ENCODE measurements at regions not wholly inside any gene's neighbourhood (a gene's known extent, or its start where the extent isn't known, plus 50 kb on each side); places are given as distances from the start of the nearest gene placed in this dataset.
"Not testable (repeated sequence)": the region's sequence is repeated elsewhere in the genome, so short reads cannot be mapped to it uniquely, and the experiment has no call there.

DNA sequence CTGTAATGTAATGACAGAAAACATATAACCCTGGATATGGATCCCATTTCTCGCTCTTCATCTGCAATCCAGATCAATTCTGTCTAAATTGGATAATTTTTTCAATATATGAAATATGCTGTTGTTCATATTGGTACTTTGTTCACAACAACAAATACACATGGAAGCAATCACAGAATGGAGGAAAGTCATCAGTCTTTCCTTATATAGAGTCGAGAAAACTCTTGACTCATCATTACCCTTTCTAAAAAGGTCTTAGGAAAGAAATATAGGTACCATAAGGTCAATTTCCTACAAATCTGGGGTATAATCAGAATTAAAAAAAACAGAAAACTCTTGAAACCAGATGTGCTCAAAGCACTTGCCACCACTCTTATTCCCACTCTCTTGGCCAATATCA lies 677.6 kb upstream of the ID4 start:
- DNase-seq = no peak

- DNase-seq = no peak
Observed at GRCh38 chr6:19160081-19160730, 677.0 kb upstream of the ID4 start.

DNA sequence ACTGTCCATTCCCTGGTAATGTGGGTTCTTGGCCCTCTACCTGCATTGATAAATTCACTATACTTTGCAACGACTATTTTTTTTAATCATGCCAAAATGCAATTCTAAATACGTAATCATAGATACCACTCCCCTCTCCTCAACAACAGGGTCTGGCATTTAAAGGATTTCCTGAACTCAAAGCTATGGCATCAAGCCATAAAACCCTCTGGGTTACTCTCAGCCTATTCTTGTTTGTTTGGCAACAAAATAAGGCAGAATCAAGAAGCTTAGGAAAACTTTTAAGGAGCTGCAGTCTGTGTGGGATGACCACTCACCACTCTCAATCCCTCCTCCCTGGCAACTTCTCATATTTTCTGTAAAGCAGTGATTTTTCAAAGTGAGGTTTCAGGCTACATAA lies 669.9 kb upstream of the ID4 start:
- no peak for DNase-seq

GRCh38 chr6:19169366-19169765 lies 667.8 kb upstream of the ID4 start:
- no peak for DNase-seq

DNA sequence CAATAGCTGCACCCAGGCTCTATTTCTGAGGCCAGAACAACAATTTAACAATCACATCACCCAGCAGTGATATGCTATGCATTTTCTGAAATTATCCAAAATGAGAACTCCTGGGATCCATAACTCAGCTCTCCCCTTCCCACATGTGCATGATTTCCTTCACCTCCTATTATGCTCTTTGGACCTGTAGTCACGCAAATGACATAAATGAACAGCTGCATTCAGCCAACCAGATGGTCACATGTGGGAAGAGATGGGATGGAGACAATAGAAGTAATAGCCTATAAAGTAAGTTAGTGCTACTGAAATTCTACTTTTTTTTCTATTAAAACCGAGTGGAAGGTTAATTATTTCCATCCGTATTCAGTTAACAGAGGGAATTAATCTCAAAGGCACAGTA lies 662.1 kb upstream of the ID4 start:
- no peak for DNase-seq

DNA sequence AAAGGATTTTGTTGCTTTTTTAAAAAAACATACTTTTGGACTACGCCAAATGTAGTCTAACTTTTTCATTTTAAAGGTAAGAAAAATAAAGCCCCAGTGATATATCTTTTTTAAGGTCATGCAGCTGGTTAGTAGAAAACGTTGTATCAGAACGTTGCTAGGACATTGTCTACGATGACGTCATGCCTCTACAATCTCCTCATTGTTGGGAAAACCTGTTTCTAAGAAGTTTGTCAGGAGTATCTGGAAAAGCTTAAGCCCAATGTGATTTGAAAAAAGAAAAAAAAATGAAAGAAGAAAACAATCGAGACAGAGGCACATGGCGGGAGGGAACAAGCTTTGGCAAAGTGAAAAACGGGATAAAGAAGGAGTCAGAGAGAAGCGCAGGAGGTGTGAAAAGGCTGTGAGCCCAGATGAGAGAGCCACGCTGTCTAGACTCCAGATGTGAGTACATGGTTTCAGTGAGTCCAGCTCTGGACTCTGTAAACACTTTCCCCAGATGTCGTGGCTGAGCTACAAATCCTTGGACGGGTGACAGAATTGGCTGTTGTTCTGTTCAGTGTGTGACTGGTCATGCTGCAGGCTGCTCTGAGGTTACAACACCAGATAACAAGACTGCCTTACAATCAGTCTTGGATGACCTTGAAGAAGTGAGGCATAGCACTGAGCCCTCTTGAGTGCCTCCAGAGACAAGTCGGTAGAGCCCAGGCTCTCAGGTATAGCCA lies 656.7 kb upstream of the ID4 start:
- DNase-seq = no peak

DNA sequence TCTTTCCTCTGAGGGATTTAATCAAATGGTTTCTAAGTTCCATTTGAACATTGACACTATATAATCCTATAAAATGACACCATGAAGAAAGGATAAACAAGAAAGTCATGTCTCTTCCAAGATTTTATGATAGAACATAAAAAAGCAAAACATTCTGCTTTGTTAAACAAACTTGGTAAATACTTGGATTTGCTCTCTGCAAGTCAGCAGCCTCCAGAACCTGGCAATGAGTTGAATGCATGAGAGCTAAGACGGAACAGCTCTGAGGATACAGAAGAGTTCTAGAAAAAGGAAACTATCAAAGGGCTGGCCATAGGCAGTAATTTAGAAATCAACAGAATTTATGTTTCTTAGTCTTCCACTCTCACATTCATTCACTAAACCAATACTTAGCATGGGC lies 656.0 kb upstream of the ID4 start:
- no peak for DNase-seq

- no peak for DNase-seq
Observed at GRCh38 chr6:19193624-19194023, 643.5 kb upstream of the ID4 start.

DNA sequence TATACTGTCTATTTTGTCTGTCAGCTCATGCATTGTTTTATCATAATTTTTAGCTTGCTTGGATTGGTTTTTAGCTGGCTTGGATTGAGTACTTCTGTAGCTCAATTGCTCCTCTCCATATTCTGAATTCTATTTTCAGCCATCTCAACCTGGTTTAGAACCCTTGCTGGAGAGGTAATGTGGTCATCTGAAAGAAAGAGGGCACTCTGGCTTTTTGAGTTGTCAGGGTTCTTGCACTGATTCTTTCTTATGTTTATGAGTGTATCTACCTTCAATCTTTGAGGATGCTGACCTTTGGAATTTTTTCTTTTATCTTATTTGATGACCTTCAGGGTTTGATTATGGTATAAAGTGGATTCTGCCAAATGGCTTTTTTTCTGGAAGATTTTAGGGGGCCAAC lies 632.7 kb upstream of the ID4 start:
- DNase-seq = no peak

GRCh38 chr6:19205076-19205475 lies 632.1 kb upstream of the ID4 start:
- no peak for DNase-seq

- no peak for DNase-seq
Observed at GRCh38 chr6:19209202-19209601, 628.0 kb upstream of the ID4 start.

DNA sequence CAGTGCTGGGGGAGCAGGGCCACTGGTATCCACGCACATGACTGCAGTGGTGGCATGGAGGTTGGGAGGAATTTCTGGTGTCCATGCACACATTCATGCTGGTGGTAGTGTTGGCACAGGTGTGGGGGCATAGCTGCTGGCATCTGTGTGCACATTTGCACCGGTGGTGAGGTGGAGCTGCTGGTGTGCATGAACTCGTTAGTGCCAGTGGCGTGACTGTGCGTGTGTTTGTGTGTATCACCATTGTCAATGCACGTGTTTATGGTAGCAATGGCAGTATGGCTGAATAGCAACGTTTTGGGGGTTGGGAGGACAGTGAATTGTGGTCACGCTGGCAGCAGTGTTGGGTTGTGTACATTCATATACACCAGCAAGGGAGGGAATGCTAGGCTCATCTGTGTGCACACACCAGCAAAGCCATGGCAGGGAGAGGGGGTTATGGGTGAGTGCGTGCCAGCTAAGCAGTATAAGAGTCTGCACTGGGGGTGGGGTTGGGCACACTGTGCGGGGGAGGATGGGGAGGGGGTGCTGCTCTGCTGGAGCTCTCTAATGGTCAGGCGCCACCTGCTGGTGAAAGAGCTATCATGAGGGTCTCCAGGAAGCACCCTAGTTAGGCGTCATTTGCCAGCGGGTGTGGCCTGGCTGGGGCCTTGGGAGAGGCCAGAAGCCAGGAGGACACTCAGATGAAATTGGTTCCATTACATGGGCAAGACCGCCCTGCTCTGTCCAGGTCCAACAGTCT lies 626.1 kb upstream of the ID4 start:
- no peak for DNase-seq

DNA sequence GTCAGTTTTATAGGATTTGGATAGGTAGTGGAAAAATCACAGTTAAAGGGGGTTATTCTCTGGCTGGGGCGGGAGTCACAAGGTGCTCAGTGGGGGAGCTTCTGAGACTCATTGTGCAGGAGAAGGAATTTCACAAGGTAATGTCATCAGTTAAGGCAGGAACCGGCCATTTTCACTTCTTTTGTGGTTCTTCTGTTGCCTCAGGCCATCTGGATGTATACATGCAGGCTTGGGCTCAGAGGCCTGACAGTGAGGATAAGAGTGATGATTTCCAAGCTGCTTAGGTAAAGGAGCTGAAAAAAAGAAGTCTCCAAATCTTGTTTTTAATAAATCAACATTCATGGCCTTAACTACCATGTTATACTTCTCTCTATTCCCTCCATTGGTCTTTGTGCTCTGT lies 622.9 kb upstream of the ID4 start:
- no peak for DNase-seq

GRCh38 chr6:19219931-19220330 lies 617.2 kb upstream of the ID4 start:
- no peak for DNase-seq

DNA sequence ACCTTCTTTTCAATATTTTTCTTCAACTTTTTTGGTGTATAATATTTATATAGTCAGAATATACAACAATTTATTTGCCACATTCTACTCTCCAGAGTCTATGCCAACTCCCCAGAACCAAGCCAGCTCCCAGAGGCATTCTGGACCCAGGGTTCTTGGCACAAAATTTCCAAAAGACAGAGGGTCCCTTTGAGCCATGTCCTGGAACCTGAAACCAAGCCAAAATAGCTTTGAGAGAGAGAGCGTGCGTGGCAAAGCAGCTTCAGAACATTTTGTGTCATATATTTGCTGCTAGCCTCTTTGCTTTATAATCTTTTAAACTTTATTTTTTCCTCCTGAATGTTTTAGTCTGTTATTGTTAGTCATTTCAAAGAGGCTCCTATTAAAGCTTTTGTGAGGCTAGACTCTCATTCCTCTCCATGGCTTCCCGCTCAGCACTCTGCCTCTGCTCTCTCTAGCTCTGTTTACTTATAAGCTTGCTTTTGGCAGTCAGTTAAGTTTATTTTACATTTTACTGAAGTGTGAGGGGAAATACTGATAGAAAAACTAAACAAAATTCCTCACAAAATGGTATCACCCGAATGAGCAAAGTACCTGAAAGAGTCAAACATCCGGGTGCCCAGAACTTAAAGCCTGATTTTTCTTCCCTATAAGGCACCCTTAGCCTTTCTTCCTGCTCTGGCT lies 605.1 kb upstream of the ID4 start:
- DNase-seq = no peak

DNA sequence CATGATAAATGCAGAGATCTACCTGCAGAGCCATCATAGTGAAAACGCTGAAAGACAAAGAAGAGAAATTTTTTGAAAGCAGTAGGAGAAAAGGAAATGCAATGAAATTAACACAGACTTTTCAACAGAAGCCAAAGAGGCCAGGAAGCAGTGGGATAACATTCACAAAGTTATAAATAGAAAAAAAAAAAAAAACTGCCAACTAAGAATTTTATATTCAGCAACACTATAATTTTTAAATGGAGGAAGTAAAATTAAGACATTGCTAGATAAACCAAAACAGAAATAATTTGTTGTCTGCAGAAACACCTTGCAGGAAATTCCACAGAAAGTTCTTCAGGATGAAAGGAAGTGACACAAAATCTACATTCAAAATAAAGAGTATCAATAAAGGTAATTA lies 591.5 kb upstream of the ID4 start:
- DNase-seq = no peak

- DNase-seq = not testable (repeated sequence)
Observed at GRCh38 chr6:19247181-19247580, 590.0 kb upstream of the ID4 start.

DNA sequence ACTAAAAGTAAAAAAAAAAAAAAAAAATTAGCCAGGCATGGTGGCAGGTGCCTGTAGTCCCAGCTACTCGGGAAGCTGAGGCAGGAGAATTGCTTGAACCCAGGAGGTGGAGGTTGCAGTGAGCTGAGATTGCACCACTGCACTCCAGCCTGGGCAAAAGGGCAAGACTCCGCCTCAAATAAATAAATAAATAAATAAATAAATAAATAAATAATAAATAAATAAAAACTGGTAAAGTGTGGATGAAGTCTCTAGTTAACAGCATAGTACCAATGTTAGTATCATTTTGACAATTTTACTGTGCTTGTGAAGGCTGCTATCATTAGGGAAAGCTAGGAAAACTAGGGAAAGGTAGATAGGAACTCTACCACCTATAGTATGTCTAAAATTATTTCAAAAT lies 581.0 kb upstream of the ID4 start:
- DNase-seq = not testable (repeated sequence)

- no peak for DNase-seq
Observed at GRCh38 chr6:19261642-19262041, 575.5 kb upstream of the ID4 start.

DNA sequence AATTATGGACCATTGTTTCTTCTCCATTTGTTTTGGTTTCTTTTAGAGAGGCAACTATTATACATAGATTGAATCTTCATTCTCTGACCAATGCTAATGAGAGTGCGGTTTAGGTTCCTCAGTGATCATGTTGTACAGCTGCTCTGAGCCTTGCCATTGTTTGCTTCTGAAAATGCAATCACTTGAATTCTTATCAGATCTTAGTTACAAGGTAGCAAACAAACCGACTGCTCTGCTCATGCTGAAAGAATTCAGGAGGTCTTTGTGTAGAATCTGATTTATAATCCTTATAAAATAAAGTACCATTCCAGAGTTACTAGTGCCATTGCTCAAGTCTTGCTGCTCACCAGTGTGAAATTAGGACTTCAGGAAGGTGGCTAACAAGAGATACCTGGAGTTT lies 569.1 kb upstream of the ID4 start:
- no peak for DNase-seq

DNA sequence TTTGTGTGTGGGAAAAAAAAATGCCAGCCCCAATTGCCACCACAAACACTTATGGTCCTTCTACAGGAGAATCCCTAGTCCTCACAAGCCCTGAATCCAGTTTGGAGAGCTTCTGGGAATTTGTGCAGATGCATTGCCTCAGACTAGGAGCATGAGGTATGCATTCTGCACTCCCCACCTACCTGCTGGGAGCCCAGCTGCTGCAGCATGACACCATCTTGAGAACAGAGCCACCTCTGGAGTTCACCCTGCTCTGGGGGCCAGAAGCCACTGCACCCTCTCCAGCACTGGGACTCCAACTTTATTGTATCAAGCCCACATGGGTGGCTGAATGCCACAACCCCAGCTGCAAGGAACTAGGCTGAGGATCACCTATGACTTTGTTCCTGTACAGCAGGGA lies 568.5 kb upstream of the ID4 start:
- no peak for DNase-seq

DNA sequence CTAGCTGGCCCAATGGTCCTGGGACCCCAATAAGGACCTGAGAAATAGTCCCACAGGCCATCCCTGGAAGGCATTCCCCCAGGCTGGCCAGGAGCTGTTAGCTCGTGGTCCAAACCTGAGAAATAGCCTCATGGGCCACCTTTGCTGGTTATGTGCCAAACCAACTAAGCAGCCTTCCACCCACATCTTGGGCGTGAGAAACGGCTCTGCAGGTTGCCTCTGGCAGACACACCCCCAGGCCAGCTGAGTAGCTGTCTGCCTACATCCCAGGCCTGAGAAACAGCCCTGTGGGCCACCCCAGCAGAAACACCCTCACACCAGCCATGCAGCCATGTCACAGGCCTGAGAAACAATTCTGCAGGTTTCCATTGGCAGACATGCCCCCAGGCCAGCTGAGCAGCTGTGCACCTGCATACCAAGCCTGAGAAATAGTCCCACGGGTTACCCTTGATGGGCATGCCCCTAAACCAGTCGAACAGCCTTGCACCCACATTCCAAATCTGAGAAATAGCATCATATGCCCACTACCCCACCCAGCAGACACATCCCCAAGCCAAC lies 567.8 kb upstream of the ID4 start:
- DNase-seq = no peak

DNA sequence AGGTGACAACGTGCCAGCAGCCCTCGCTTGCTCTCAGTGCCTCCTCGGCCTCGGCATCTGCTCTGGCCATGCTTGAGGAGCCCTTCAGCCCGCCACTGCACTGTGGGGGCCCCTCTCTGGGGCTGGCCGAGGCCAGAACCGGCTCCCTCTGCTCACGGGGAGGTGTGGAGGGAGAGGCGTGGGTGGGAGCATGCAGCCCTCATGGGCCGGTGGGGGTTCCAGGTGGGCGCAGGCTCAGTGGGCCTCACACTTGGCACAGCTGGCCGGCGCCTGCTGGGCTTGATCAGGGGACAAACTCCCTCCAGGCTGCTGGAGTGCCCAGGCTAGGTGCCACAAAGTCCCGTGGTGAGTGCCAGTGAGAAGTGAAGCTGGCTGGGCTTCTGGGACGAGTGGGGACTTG lies 566.6 kb upstream of the ID4 start:
- DNase-seq = no peak
